ENCODE measurements at regions not wholly inside any gene's neighbourhood (a gene's known extent, or its start where the extent isn't known, plus 50 kb on each side); places are given as distances from the start of the nearest gene placed in this dataset.

GRCh38 chr5:128800377-128800776, 164.9 kb upstream of the SLC27A6 start:
- no peaks in the 10 kb centered on the region for H3K27me3 Mint-ChIP-seq (ENCODE audit: unreplicated experiment)
- no peak overlapping the region for H3K27ac Mint-ChIP-seq (ENCODE audit: unreplicated experiment)
- H3K4me1 Mint-ChIP-seq (ENCODE audit: unreplicated experiment) = peaks cover 6% of the 10 kb centered on the region
- H3K9me3 Mint-ChIP-seq (ENCODE audit: unreplicated experiment) = no peaks in the 10 kb centered on the region
- TF ChIP-seq, protein P1, sequence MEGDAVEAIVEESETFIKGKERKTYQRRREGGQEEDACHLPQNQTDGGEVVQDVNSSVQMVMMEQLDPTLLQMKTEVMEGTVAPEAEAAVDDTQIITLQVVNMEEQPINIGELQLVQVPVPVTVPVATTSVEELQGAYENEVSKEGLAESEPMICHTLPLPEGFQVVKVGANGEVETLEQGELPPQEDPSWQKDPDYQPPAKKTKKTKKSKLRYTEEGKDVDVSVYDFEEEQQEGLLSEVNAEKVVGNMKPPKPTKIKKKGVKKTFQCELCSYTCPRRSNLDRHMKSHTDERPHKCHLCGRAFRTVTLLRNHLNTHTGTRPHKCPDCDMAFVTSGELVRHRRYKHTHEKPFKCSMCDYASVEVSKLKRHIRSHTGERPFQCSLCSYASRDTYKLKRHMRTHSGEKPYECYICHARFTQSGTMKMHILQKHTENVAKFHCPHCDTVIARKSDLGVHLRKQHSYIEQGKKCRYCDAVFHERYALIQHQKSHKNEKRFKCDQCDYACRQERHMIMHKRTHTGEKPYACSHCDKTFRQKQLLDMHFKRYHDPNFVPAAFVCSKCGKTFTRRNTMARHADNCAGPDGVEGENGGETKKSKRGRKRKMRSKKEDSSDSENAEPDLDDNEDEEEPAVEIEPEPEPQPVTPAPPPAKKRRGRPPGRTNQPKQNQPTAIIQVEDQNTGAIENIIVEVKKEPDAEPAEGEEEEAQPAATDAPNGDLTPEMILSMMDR (IDR thresholded peaks at IDR 0.05; ENCODE audit: unreplicated experiment) = no peak
- H3K36me3 Mint-ChIP-seq (ENCODE audit: low read depth, unreplicated experiment) = no peaks in the 10 kb centered on the region
- no peak for DNase-seq (ENCODE audit: low spot score)
- H3K4me3 Mint-ChIP-seq (ENCODE audit: unreplicated experiment) = no peak overlapping the region

GRCh38 chr5:128813317-128814070, 151.8 kb upstream of the SLC27A6 start:
- no peak overlapping the region for H3K27ac Mint-ChIP-seq (ENCODE audit: unreplicated experiment)
- no peak for DNase-seq (ENCODE audit: low spot score)
- TF ChIP-seq, protein P1 (IDR thresholded peaks at IDR 0.05; ENCODE audit: unreplicated experiment) = no peak
- H3K4me3 Mint-ChIP-seq (ENCODE audit: unreplicated experiment) = no peak overlapping the region
- no peaks in the 10 kb centered on the region for H3K9me3 Mint-ChIP-seq (ENCODE audit: unreplicated experiment)
- H3K27me3 Mint-ChIP-seq (ENCODE audit: unreplicated experiment) = no peaks in the 10 kb centered on the region
- no peaks in the 10 kb centered on the region for H3K4me1 Mint-ChIP-seq (ENCODE audit: unreplicated experiment)
- H3K36me3 Mint-ChIP-seq (ENCODE audit: low read depth, unreplicated experiment) = no peaks in the 10 kb centered on the region

DNA sequence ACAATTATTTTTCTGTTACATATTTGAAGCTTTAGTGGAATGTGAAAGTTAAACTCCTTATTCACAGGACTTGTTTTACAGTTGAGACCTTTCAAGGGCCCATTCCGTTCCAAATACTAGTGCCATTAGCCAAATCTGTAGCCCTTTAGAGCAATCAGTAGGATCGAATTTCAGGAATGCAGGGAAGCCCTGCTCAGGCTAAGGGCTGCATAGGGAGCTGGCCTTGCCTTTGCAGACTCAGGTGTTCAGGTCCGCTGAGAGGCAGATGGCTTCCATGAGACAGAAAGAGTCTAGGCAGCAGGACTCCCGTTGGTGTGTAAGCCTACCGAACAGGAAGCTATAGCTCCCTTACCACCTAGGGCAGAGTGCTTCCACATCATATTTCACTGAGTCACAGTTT, 150.1 kb upstream of the SLC27A6 start:
- Mint-ChIP-seq H3K36me3 (ENCODE audit: low read depth, unreplicated experiment) (no peaks in the 10 kb centered on the region), H3K27me3 (ENCODE audit: unreplicated experiment) (no peaks in the 10 kb centered on the region), H3K4me3 (ENCODE audit: unreplicated experiment) (no peak overlapping the region), H3K9me3 (ENCODE audit: unreplicated experiment) (no peaks in the 10 kb centered on the region), H3K4me1 (ENCODE audit: unreplicated experiment) (no peaks in the 10 kb centered on the region), H3K27ac (ENCODE audit: unreplicated experiment) (no peak overlapping the region)
- TF ChIP-seq, protein P1 (IDR thresholded peaks at IDR 0.05; ENCODE audit: unreplicated experiment) = no peak
- no peak for DNase-seq (ENCODE audit: low spot score)

- H3K27me3 Mint-ChIP-seq (ENCODE audit: unreplicated experiment) = no peaks in the 10 kb centered on the region
- peaks cover 5% of the 10 kb centered on the region for H3K4me1 Mint-ChIP-seq (ENCODE audit: unreplicated experiment)
- TF ChIP-seq, protein P1 (IDR thresholded peaks at IDR 0.05; ENCODE audit: unreplicated experiment) = no peak
Observed at GRCh38 chr5:128825826-128826225, 139.5 kb upstream of the SLC27A6 start.

DNA sequence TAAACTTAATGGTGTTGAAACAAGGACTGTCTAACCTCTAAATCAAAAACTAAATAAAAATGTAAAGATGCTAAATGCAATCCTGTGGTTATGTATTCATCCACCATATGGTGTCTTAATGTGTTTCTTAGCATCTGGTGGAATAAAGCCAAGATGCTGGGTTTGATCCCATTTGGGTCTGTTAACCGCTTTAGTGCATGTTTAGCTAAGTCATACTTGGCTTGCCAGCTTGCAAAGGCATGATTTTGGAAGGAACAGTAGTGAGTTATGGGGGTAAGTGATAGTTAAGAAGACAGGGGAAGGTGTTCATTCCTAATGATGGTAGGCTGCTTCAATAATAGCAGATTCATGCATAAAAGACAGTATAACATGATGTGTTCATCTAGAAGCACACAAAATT, 139.0 kb upstream of the SLC27A6 start:
- TF ChIP-seq, protein P1 (IDR thresholded peaks at IDR 0.05; ENCODE audit: unreplicated experiment) = no peak

More at GRCh38 chr5:128825826-128826225, 139.5 kb upstream of the SLC27A6 start:
- Mint-ChIP-seq H3K9me3 (ENCODE audit: unreplicated experiment) (no peaks in the 10 kb centered on the region), H3K4me3 (ENCODE audit: unreplicated experiment) (no peak overlapping the region), H3K36me3 (ENCODE audit: low read depth, unreplicated experiment) (no peaks in the 10 kb centered on the region), H3K27ac (ENCODE audit: unreplicated experiment) (no peak overlapping the region)
- DNase-seq (ENCODE audit: low spot score) = no peak

More for the DNA sequence above, 139.0 kb upstream of the SLC27A6 start:
- no peak for DNase-seq (ENCODE audit: low spot score)
- Mint-ChIP-seq H3K27ac (ENCODE audit: unreplicated experiment) (no peak overlapping the region), H3K4me1 (ENCODE audit: unreplicated experiment) (peaks cover 5% of the 10 kb centered on the region), H3K4me3 (ENCODE audit: unreplicated experiment) (no peak overlapping the region), H3K36me3 (ENCODE audit: low read depth, unreplicated experiment) (no peaks in the 10 kb centered on the region), H3K9me3 (ENCODE audit: unreplicated experiment) (no peaks in the 10 kb centered on the region), H3K27me3 (ENCODE audit: unreplicated experiment) (no peaks in the 10 kb centered on the region)
